HG02970 (cell line): ENCODE measurements at regions not wholly inside any gene's neighbourhood (a gene's known extent, or its start where the extent isn't known, plus 50 kb on each side); places are given as distances from the start of the nearest gene placed in this dataset.
"Not testable (repeated sequence)": the region's sequence is repeated elsewhere in the genome, so short reads cannot be mapped to it uniquely, and the experiment has no call there.

Experiments
- ATAC-seq: cut with Tn5 transposase; IDR thresholded peaks from one replicate; pipeline ENCODE4 v1.9.1; 2021; ENCODE audit warnings: mild to moderate bottlenecking, moderate library complexity, moderate number of reproducible peaks; ENCODE audit not compliant: unreplicated experiment, low FRiP score

DNA sequence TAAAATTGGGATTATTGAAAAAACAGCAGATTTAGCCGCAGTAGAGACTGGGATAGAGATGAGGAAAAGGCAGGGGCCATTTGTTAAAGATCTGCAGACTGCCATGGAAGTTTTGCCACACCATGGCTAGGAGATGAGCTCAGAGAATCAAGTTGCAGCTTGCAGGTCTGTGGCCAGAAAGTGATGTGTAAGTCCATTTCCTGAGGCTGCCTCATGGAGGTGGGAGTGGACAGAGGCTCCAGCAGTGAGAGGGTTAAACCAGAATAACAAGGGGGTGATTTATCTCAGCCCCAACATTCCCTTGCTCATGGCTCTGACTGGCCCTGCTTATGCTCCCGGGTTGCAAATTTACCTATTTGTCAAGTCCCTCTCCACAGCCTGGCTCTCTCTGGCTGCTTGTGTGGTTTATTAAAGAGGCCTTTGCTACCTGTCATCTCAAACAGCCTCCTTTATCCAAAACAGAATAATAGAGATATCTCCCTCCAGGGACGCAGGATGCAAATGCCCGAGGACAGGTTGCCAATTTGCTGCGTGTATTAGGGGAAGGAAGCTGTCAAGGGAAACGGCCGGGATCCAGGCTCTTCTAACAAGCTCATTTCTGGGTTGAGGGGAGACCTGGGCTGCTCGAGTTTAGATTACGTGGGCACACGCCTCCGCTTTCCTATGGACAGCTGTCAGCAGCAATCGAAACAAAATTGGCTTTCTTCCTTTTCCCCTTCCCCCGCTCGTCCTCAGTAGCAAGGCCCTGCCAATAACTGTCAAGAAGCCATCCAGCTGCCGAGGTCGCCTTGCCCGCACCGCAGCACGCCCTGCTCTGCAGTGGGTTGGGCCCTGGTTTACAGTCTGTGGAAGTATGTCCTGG, 72.8 kb upstream of the PITX1 start:
- no peak for ATAC-seq

DNA sequence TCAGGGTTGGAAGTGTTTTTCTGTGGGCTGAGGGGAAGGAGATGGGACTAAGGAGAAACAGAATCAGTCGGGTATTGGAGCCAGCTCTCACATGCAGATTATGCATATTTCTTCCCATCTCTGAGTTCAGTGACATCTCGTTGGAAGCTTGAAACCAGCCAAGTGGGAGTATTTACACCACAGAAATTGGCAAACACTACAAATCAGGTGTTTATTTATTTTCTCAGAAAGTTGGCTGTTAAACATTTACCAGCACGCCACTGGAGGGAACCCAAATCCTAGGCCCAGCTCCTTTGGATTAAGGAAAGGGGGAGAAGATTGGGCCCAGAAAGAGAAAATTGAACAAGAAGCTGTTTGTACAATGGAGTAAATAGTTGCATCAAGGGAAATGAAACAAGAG, 72.1 kb upstream of the PITX1 start:
- ATAC-seq = no peak

DNA sequence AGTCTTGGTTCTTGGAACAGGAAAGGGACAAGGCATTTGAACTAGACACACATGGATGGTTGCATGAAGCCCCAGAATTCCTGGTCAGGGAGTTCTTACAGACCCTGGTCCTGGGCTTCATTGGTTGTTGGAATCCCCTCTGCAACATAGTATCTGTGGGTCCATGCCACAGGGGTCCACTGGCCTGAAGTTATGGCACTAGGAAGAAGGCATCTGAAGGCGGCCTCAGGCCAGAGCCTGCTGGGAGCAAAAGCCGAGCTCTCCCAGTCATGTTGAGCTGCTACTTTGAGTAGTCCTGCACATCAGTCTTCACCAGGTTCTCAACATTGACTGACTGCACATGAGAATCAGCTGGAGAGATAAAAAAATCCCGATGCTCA, 71.1 kb upstream of the PITX1 start:
- ATAC-seq = no peak

DNA sequence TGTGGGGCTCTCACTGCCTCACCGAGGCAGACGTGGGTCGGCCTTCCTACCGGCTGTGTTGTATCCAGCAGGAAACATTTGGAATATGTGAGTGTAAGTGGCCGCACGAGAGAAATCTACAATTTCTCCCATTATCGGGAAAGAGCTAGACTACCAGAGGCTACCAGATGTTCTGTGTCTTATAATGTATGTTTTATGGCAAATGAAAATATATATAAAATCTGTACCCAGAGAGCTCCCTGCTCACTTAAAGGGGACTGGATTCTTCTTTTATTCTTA, 69.5 kb upstream of the PITX1 start:
- no peak for ATAC-seq

DNA sequence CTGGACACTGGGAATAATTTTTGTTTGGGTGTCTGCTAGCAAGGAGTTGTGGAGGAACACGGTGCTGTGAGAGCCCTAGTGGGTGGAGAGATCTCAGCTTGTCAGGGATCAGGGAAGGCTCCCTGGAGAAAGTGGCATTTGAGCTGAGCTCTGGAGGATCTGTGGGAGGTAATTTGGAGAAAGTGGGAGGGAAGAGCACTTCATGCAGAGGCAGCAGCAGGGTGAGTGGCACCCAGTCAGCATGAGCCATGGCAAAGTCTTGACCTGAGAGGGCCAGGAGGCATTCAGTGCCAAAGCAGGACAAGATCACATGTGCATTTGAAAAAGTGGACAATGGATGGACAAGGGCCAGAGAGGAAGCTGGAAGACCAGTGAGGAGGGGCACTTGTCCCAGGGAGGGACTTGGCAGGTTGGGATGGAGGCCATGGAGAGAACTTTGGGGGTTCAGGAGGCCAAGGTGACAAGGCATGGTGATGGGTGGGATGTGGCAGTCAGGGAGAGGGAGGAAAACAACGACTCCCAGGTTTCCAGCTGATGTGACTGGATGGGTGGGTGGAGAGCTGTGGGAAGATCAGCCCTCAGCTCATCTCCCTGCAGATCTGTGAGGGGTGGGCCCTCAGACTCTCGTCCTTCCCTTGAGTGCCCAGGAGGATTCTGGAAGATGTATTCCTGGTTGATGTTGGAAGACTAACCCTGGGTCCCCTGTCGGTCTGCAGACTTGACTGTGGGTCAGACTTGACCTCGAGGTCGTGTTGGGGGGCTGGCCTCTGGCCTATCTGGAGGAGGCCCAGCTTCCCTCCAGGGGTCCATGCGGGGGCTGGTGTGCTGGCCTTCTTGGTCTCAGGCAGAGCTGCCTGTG, 68.9 kb upstream of the PITX1 start:
- no peak for ATAC-seq

DNA sequence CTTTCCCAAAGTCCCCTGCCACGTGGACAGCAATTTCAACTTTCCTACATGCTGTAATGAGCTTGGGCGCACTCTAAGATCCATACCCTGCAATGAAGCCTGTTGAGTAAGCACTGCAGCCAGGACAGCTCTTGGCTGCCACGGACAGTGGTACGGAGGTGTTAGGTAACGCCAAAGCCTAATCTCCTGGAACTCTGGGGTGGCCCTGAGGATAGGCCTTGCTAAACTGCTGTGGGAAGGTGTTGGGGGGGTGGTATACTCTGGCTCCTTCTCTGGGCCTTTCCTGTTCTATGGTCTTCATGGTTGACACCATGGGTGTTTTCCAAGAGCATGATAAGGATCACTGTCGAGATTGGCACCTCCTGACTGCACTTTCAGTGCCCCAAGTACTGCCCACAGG, 66.4 kb upstream of the PITX1 start:
- ATAC-seq = no peak

DNA sequence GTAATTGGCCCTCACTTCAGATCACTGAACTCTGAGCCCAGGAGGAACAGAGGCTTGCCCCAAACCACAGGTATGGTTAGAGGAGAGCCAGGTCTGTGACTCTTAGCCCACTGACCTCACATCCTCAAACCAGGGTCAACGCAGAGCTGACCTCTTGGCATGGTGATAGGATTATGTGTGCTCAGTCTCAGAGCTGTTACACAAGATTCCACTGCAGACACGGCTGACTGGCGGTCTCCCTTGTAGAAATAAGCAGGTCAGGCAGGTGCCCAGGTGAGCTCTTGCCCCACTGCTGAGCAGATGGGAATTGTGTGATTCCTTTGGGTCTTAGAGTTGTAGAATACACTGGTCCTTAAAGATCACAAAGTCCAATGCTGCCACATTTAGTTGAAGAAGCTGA, 66.0 kb upstream of the PITX1 start:
- no peak for ATAC-seq

DNA sequence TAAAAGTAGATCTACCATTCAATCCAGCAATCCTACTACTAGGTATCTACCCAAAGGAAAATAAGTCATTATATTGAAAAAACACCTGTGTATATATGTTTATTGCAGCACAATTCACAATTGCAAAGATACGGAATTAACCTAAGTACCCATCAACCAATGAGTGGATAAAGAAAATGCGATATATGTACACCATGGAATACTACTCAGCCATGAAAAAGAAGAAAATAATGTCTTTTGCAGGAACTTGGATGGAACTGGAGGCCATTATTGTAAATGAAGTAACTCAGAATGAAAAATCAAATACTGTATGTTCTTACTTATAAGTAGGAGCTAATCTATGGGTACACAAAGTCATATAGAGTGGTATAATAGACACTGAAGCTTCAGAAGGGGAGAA, 63.4 kb upstream of the PITX1 start:
- ATAC-seq = no peak

DNA sequence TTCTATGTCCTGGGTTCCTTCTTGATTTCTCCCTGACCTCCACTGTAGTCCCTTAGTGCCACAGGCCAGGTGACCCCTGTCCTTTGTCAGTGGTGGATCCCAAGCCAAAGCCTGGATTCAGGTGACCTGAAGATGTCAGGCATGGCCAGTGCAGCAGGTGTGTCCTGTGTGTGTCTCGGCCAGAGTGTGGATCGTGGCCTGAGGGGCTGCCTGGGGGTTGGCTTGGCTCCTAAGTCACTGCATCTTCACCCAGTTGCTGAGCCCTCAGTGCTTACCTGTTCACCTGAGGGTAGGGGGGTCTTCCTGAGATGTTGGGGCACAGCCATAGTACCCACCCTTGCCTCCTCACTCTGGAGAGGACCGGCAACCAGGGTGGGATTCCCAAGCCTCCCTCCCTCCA, 61.8 kb upstream of the PITX1 start:
- ATAC-seq = no peak

DNA sequence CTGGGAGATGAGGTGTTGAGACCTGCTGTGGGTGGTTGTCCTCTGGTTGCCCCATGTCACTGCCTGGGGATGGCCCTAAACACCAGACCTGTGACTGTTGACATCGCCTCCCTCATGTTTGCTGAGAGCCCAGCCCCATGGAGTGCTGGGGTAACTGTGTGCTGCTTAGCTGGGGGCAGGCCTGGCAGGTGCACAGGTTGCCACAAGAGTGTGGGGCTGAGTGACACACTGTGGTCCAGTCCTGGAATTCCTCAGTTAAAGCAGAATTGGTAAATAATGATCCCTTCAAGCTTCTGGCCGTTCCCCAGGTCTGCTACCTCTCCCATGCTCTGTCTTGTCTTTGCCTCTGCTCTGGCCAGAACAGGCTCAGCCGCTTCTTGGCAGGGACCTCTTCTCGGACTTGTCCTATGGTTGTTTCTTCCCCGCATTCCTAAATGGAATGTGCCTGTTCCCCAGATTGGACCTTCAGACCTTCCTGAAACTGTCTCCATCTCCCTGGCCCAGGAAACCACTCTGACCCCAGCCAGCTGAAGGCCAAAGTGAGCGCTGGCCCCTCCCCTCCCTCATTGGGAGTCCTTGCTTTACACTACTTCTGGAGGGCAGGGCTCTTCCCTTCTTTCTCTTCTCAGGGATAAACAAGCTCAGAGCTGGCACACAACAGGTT, 61.2 kb upstream of the PITX1 start:
- no peak for ATAC-seq

DNA sequence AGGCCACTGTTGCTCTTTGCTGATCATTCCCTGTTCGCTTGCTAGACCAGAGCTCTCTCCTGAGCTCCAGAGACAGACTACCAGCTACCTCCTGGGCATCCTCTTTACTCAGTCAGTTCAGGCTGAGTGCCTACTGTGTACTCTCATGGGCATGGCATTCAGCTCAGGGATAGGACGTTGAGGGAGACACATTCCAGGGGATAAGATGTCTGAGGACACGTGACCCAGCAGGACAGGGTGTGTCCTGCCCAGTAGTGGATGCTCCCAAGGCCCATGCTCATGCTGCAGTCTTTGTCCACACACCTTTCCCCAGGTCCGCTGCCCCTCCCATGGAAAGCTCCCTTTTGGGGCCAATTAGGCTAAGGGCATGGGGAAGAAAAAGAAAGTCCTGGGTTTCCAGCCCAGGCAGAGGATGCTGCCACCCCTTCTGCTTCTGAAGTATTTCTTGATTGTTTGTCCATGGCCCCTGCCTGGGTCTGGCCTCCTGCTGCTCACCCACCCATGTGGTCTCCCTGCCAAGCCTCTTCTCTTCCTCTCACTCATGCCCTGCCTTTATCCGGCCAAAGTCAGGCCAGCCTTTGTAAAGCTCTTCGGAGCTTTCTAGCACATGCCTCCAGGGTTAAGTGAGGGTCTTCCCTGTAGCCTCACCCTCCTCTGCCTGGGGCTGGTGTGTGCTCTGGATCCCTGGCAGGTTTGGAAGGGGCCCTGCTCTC, 60.5 kb upstream of the PITX1 start:
- ATAC-seq = no peak

DNA sequence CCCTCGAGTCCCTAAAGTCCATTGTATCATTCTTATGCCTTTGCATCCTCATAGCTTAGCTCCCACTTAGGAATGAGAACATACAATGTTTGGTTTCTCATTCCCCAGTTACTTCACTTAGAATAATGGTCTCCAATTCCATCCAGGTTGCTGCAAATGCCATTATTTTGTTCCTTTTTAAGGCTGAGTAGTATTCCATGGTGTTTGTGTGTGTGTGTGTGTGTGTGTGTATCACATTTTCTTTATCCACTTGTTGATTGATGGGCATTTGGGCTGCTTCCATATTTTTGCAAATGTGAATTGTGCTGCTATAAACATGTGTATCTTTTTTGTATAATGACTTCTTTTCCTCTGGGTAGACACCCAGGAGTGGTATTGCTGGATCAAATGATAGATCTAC, 59.5 kb upstream of the PITX1 start:
- ATAC-seq = not testable (repeated sequence)

DNA sequence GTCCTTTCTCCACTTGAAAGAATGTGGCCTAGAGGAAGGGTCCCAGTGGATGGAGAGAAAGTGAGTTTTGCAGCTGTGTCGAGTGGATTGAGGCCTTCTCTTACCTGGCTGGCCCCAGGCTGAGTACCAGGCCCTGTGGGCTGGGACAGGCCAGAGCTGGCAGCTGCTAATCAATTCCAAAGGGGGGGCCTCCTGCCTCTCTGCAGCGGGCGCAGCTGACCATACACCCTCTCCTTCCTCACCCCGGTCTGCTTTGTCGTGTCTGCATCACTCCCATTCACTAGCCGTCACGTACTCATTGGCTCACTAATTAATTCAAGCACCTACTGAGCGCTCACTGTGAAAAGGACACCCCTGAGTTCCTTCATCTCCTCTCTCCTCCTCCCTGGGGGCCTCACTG, 58.4 kb upstream of the PITX1 start:
- ATAC-seq = no peak

DNA sequence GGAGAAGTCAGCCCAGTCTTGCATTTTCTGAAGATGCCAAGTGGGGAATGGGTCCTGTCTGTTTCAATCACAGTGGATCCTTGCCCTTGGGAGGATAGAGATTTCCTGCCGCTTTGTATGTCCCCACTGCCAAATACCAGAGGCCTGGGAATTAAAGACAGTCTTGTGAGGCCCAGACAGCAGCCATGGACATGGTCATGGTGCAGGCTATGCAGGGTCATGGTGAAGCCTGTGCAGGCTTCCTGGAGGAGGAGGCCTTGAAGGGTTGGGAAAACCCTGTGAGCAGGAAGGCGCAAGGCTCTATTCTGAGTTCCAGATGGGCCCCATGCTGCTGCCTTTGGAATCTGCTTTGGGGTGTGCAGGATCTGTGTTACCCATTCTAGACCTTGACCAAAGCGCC, 57.3 kb upstream of the PITX1 start:
- ATAC-seq = no peak

DNA sequence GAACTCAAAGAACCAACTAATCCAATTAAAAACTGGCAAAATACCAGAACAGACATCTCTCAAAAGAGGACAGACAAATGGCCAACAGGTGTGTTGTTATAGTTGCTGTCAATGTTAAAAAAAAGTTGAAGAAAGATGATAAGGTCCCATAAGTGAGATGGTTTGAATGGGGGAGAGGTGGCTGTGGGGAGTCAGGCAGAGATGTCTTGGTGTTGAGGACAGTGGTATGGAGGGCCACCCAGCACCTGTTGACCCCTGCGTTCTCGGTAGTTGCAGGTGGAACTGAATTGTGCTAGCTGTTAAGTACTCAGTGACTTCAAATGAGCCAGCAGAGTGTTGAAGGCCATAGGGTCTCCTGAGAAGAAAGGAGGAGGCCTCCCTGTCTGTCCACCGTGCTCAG, 55.9 kb upstream of the PITX1 start:
- ATAC-seq = no peak

DNA sequence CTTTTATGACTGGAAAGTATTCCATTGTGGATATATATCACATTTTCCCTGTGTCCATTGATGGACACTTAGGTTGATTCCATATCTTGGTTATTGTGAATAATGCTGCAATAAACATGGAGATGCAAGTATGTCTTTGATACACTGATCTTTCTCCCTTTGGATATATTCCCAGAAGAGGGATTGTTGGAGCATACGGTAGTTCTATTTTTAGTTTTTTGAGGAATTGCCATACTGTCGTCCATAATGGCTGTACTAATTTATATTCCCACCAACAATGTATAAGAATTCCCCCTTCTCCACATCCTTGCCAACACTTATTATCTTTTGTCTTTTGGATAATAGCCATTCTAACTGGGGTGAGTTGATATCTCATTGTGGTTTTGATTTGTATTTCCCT, 54.9 kb upstream of the PITX1 start:
- ATAC-seq = no peak

DNA sequence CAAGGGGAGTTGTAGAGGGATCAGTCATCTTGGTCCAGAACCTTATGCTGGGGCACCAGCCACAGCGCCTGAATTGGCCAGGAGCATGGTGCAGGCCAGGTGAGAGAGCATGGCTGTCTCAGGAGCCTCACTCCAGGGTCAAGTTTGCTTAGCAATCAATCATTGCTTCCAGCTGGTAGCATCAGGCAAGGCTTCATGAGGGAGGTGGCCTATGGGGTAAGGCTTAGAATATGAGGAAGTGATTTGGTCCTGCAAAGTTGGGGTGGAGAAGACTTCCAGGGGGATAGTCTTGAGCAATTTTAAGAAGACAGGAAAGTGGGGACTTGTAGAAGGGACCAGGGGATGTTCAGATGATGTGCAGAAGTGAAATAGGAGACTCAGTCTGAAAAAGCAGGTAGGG, 53.9 kb upstream of the PITX1 start:
- ATAC-seq = no peak

DNA sequence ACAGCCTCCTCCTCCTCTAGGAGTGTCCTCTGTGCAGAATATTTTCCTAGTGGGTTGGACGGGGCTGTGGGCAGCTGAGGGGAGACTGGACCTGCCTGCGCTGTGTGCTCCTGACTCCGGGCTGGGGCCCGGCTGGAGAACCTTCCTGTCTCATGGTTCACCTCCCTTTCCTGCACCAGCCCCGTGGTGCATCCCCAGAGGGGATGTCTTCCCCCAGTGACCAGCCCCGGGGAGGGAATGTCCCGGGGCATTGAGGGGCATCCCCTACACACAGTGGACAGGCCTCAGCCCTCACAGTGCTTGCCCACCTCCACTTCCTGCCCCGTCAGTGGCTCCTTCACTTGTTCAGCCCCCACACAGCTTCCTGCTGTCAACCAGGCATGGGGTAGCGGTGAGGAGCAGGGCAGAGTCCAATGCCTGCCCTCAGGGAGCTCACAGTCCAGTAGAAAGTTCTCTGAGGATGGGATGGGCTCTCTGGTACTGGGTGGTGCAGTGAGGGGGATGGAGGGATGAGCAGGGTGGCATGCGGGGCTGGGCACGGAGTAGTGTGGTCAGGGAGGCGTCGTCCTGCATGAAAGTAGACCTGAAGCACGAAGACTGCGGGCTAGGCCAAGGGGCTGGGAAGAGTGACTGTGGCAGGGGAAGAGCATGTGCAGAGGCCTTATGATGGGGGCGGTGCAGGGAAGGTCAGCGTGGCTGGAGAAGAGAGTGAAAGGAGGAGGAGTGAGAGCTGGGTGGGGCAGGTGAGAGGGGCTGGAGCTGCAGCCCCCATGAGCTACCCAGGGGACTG, 52.1 kb upstream of the PITX1 start:
- no peak for ATAC-seq

DNA sequence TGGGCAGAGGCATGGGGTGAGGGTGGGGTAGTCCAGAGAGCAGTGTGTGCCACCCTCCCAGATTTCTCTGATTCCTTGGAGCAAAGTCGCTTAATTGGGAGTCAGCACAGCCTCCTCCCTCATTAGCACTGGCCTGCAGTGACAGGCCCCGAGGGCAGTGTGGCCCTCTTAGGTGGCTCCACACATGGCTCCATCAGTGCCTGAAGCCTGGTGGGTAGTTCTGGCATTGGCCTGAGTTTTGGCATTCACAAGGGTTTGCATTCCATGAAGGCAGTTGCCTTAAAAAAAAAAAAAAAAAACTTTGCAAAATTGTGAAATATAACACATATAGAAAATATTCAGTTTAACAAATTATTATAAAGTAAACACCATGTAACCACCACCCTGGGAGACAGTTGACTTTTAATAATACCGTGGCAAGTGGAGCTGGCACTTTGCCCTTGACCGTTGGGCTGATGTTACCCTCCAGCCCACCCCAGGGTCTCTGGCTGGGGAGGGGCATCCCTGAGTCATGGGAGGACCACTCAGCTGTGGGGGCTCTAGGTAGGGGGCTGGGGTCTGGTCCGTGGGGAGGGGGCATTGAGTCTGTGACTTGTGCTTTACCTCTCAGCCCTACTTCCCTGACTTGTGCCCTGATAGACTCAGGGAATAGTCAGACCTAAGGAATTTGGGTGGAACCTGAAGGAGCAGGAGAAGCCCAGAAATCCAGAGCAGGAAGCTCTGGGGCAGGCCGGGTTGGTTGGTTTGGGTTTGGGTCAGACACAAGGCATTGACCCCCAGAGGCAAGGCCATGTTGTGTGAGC, 51.3 kb upstream of the PITX1 start:
- no peak for ATAC-seq
